ELR (cell line): ENCODE measurements at regions not wholly inside any gene's neighbourhood (a gene's known extent, or its start where the extent isn't known, plus 50 kb on each side); places are given as distances from the start of the nearest gene placed in this dataset.

Source experiments
- DNase-seq: peaks from one replicate; pipeline ENCODE4 v3.0.0-alpha.2; 2015; ENCODE audit warnings: low read depth

DNA sequence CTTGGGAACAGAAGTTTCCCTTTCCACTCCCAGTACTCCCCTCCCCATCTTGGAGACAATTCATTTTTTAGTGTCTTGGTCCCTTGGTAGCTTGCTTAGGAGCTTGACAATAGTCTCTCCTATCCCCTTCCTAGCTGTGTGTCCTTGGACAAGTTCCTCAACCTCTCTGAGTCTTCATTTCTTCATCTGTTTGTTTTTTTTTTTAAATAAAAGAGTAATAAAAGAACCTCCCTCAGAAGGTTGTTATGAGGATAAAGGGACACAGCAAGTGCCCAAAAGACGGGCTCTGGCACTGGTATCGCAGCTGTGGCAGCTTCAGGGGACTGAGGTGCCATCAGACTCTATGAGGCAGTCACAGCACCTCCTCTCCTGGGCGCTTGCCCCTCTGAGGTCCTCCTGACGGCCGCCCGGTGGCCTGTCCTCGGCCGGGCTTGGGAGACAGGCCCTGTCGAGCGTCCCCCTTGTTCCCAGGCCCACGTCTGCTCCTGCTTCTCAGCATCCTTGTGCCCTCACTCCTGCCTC lies 689.2 kb downstream of the MATN1 start:
- DNase-seq: no peak

DNA sequence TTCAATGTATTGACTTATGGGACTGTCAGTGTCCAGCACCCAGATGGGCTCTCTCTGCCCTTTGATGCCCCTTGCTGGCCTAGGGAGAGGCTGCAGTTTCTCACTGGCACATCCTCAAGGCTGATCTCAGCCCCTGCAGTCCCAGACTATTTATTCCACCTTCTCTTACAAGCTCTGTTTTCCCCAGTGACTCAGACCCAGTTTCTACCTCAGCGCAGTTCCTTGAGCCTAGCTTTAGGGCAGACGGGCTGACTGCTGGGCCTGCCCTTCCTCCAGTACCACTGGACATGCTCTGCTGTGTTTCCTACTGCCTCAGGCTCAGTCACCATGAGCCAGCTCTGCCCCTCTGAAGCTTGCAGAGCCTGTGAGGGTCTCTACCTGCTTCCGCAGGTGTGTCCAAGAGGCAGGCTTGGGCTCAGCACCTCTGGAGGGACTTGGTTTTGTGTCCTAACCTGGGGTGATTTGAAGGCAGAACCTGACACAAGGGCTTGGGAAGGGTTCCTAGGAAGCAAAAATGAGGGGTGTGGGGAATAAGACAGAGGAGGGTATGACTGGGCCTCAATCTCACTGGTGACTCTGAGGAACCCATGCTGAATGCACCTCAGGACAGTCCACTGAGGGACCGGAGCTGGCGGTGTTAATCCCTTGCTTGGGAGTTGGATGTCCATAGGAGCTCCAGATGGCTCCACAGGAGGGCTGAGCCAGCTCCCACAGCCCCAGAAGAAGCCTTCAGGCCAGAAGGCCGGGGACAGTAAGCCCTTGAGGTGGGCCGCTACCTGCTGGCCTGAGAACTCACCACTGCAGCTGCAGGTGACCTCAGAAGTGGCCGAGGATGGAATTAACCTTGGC lies 689.9 kb downstream of the MATN1 start:
- DNase-seq: no peak

GRCh38 chr1:30032302-30032701 lies 691.1 kb downstream of the MATN1 start:
- no peak for DNase-seq

DNA sequence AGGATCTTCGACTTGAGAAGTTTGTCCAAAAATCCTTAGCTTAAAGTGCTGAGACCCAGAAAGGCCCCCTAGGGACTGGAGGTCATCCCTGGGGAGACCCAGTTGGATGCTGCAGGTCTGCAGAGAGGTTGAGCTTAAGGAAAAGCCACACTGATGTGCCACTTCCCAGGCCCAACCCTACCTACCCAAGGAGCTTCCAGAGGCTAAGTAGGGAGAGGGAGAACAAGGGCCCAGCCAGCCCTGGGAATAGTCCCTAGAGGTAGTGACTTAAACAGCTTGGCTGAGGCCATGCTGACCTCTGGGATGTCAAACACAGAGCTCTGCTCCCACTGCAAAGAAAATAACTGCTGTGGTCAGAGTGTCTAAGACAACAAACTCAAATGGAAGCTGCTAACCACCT lies 693.7 kb downstream of the MATN1 start:
- DNase-seq: no peak

DNA sequence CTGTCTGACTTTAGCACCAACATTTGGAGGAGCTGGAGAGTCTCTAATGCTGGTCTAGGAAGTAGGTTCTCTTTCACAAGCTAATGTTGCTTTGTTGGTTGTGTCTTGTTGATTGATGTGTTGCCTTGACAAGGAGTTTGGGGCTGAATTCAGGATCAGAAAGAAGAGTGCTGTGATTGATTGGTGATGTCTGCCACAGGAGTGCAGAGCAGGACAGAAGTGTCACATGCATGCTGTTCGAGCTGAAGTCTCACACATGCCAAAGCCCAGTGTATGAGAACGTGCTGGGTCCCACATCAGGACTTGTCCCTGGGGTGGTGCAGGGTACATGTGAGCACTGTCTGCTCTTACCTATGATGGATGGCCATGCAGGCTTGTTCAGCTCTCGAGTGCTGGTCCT lies 694.4 kb downstream of the MATN1 start:
- no peak for DNase-seq

GRCh38 chr1:30028283-30028682 lies 695.1 kb downstream of the MATN1 start:
- no peak for DNase-seq

DNA sequence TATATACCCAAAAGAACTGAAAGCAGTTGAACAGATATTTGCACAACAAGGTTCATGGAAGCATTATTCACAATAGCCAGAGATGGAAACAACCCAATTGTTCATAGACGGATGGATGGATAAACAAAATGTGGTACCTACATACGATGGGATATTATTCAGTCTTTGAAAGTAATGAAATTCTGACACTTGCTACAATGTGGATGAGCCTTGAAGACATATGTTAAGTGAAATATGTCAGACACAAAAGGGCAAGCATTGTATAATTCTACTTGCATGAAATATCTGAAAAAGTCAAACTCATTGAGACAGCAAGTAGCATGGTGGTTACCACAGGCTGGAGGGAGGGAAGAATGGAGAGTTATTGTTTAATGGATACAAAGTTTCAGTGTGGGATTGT lies 696.1 kb downstream of the MATN1 start:
- DNase-seq: no peak

DNA sequence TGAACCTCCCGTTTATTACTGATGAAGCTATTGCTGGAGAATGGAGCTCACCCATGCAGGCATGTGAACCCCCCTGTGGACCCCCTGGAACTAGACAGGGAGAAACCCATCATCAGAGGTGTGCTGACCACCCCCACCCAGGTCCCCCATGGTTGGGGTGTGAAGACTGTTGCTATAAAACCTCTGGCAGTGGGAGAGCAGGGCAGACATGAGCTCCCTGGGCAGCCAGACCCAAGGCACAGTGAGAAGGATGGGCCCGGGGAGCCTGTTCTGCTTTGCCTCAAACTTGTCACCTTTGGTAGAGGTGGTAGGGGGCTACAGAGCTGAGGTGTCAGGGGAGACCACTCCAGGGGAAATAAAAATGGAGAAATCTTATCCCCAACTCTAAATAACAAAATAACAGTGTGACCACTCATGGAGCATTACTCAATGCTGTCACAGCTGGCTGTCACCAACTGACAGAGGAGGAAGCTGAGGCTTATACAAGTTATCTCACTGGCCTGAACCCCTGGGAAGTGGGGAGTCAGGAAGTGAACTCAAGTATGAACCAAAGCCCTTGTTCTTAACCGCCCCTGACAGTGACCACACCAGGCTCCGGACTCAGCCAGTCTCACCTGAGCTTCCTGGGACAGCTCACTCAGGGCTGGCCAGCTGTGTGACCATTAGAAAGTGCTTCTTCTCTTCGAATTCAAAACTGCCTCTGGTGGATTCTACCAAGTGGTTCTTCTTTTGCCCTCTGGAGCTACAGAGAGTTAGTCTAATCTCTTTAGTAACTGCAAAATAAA lies 698.8 kb downstream of the MATN1 start:
- DNase-seq: no peak

DNA sequence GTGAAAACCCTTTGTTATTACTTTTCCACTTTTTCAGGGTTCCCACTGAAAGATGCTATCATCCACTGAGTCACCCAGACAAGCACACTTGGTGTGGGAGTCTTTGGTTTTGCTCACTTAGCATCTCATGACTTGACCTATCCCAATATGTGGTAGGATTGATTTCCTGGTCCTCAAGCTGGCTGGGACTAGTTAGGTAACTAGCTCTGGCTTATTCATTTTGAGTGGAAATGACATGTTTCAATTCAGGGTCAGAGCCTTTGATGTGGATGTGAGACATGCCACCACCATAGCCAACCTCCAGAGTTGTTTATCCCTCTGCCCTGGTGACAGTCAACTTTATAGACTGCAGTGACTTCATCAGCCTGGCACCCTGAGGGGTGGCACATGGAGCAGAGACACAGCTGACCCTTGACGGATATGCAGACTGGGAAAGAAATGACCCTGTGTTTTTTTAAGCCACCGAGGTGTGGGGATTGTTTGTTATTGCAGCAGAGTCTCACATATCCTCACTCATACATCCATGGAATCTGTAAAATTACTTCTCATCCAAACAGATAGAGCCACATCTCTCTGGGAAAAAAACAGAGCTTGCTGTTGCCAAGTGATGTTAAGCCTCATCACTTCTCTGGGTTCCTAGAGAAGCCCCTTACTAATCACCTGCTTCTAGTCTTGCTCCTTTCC lies 699.9 kb downstream of the MATN1 start:
- DNase-seq: no peak

GRCh38 chr1:30014031-30014430 lies 709.4 kb downstream of the MATN1 start:
- no peak for DNase-seq

GRCh38 chr1:30012455-30013440 lies 710.6 kb downstream of the MATN1 start:
- DNase-seq: no peak

DNA sequence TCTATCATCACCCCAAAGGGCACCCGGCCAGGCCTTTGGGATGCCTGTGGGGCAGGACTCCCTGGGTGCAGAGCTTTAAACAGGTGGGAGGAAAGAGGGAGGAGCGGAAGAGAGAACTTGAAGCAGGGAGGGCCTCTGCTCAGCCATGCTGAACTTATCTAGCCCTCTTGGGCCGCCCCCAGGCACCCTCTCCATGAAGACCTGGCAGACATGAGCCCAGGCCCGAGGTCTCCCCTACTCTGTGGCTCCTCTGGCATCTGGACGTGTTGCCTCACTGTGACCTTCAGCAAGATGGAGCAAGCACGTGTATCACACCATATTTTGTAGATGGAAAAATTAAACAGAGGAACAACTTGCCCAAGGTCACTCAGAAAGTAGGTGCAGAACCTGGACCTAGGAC lies 711.4 kb downstream of the MATN1 start:
- DNase-seq: no peak

DNA sequence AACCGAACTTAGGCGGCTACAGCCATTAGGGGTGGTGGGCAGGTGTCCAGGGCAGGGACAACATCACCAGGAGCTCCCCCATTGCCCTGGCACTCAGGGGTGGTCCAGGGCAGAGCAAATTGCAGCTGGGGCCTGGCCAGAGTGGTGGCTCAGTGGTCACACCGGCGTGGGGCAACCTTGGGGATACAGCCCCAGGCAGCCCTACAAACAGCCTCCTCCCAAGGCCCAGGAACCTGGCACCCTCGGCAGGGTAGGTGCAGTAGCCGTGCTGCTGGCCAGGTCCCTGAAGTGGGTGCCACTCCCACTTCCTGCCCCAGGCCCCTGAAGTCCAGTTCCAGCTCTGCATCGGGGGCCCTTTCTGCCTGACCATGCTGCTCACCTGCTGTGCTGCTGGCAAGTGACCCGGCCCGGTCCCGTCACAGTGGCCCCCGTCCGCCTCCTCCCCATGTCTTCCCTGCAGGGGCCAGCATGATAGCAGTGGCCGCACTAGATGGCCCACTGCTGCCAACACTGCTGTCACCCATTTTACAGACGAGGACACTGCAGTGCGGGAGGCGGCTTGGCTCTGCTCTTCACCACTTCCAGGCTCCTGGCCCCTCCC lies 712.8 kb downstream of the MATN1 start:
- DNase-seq: no peak

DNA sequence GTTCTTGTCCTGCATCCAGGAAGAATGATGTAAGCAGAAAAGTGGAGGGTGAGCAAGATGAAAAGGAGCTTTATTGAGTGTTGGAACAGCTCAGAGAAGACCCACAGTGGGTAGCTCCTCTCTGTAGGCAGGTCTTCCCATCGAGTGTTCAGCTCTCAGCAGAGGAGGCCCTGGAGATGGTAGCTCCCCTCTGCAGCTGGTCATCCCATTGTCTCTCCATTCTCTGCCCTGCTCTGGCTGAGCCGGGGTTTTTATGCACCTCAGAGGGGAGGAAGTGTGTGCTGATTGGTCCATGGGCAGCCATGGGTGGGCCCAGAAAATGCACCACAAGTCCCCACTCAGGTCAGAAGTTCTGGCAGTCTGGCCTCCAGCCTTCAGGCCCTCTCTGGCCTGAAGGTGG lies 713.7 kb downstream of the MATN1 start:
- no peak for DNase-seq

- peak; percentile 11 for DNase-seq
Observed at GRCh38 chr1:30008998-30009657, 714.3 kb downstream of the MATN1 start.

DNA sequence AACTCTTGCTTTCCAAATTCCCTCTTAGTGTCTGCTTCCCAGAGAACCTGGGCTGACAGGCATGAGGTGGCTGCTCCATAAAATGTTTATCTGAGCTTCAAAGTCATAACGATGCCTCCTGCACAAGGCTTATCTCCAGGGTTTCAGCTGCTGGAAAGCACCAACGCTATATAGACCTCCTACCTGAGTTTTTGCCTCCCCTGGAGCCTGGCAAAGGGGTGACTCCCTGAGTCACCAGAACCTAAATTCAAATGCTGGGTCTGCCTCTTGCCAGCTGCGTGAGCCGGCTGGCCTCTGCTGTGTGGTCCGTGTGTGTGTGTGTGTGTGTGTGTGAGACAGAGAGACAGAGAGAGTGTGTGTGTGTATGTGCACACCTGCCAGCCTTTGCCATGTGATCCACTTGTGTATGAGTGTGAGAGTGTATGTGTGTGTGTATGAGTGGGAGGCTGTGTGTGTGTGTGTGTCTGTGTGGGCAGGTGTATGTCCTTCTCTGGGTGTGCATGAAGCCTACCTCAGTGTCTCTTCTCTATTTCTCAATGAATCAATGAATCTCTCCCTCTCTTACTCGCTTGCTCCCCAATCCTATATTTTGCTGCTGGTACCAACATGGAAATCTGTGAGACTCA lies 714.9 kb downstream of the MATN1 start:
- no peak for DNase-seq

GRCh38 chr1:30005972-30006619 lies 717.3 kb downstream of the MATN1 start:
- peak; percentile 4 for DNase-seq

DNA sequence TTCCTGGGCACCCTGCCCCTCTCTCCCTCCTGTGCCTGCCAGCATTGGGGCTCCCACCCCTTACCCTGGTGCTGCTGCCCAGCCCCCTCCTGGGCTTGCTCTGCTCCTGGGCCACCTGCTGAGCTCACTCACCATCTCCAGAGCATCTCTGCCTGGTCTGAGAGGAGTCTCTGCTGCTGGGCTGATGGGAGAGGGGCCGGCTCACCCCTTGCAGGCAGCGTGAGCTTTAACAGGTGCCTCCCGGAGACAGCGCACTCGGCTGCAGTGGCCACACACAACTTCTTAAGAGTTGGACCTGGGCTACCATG lies 721.7 kb downstream of the MATN1 start:
- no peak for DNase-seq

DNA sequence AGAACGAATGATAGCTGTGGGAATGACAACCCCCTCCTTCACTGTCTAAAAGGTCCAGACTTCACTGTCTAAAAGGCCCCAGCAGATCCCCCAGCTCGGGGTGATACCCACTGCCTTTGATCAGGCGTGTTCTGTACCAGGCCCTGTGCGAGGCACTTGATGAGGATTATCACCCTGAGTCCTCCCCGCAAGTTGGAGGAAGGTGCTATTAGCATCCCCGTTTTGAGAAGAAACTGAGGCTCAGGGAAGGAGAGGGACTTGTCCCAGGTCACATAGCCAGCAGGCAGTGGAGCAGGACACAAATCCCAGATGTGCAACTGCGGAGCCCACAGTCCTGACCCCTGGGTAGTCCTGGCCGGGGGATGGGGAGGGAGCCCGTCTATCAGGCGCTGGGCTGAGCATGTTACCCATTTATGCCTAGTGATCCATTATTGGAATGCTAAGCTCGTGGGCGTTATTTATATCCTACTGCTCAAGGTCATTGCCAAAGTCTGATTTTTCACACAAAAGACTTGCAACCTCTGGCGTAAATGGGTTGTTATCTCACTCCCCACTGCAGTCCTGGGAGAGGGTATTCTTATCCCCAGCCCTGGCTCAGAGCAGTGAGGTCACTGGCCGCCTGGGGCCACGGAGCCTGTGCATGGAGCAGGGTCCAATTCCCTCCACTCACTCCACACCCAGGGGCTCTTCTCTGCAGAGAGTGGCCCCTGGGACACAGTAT lies 722.2 kb downstream of the MATN1 start:
- DNase-seq: no peak
